SK-N-SH (cell line): ENCODE measurements at regions not wholly inside any gene's neighbourhood (a gene's known extent, or its start where the extent isn't known, plus 50 kb on each side); places are given as distances from the start of the nearest gene placed in this dataset.

Source experiments
- CTCF ChIA-PET: fragments of 300-600, 350-600 bp; formaldehyde crosslinking; extraction: SDS; loops from one replicate; lab custom pipeline; 2021; lab: Yijun Ruan, JAX
- POLR2A ChIA-PET: fragments of 350-600 bp; sonication (Branson Sonifier 250); formaldehyde crosslinking; extraction: SDS; loops from one replicate; lab custom pipeline; 2020; ENCODE audit warnings: antibody characterized with exemption, inconsistent platforms; lab: Yijun Ruan, JAX
- DNase-seq: peaks from one replicate; pipeline ENCODE4 v3.0.0; 2012
- H2AFZ ChIP-seq: fragments of 200-600 bp; sonication (generic); 2 replicates; pipeline ENCODE4 v1.8.1; 2016; ENCODE audit warnings: antibody characterized with exemption, mild to moderate bottlenecking, low read depth
- H3F3A ChIP-seq: fragments of 200-600 bp; sonication (generic); replicated peaks from 2 replicates; pipeline ENCODE3; 2016; ENCODE audit warnings: antibody characterized with exemption, mild to moderate bottlenecking; ENCODE audit not compliant: insufficient read depth
- H3K27ac ChIP-seq, 2 experiments: fragments of 200-500 bp in 1 of 2; fragments of 200-600 bp in 1 of 2; sonication (Bioruptor generic) in 1 of 2; sonication (generic), shearing (Covaris generic) in 1 of 2; 2 replicates each; pipeline versions ENCODE4 v1.5.1 to v1.6.1; 2014 to 2016; ENCODE audit warnings: low read depth in 2 of 2, inconsistent platforms in 1 of 2, low read length in 1 of 2, mild to moderate bottlenecking in 1 of 2, mixed read lengths in 1 of 2
- H3K27me3 ChIP-seq: fragments of 200-600 bp; sonication (generic), shearing (Covaris generic); 2 replicates; pipeline ENCODE4 v1.6.1; 2016; ENCODE audit warnings: mixed run types; ENCODE audit not compliant: insufficient read depth
- H3K36me3 ChIP-seq, 2 experiments: fragments of 200-500 bp in 1 of 2; fragments of 200-600 bp in 1 of 2; sonication (Bioruptor generic) in 1 of 2; sonication (generic) in 1 of 2; replicated peaks in 1 of 2; 2 replicates each; pipeline versions ENCODE3 to v1.5.1; 2014 to 2016; ENCODE audit warnings: low read length in 1 of 2, mild to moderate bottlenecking in 1 of 2; ENCODE audit not compliant: insufficient read depth in 2 of 2, control insufficient read depth in 1 of 2
- H3K4me1 ChIP-seq, 2 experiments: fragments of 200-500 bp in 1 of 2; fragments of 200-600 bp in 1 of 2; sonication (Bioruptor generic) in 1 of 2; sonication (generic), shearing (Covaris generic) in 1 of 2; 2 replicates each; pipeline versions ENCODE4 v1.5.1 to v1.6.1; 2014 to 2016; ENCODE audit warnings: low read depth in 1 of 2, low read length in 1 of 2, mixed run types in 1 of 2; ENCODE audit not compliant: insufficient read depth in 2 of 2, control insufficient read depth in 1 of 2
- H3K4me2 ChIP-seq: fragments of 200-600 bp; sonication (generic), shearing (Covaris generic); 2 replicates; pipeline ENCODE4 v1.6.1; 2017; ENCODE audit warnings: mixed run types
- H3K4me3 ChIP-seq, 2 experiments: fragments of 200-500 bp in 1 of 2; fragments of 200-600 bp in 1 of 2; sonication (Bioruptor generic) in 1 of 2; sonication (generic), shearing (Covaris generic) in 1 of 2; 2 replicates each; pipeline versions ENCODE4 v1.5.1 to v1.8.1; 2014 to 2016; ENCODE audit warnings: low read depth in 2 of 2, inconsistent platforms in 1 of 2, low read length in 1 of 2, mild to moderate bottlenecking in 1 of 2, mixed read lengths in 1 of 2, moderate library complexity in 1 of 2
- H3K79me2 ChIP-seq: fragments of 200-600 bp; sonication (generic); 2 replicates; pipeline ENCODE4 v1.8.1; 2017; ENCODE audit warnings: mild to moderate bottlenecking; ENCODE audit not compliant: insufficient read depth
- H3K9ac ChIP-seq: fragments of 200-600 bp; sonication (generic); 2 replicates; pipeline ENCODE4 v1.6.1; 2017; ENCODE audit warnings: mixed run types
- H3K9me2 ChIP-seq: fragments of 200-600 bp; sonication (generic); 2 replicates; pipeline ENCODE4 v1.6.1; 2017; ENCODE audit warnings: mixed run types
- H3K9me3 ChIP-seq: fragments of 200-600 bp; sonication (generic); 2 replicates; pipeline ENCODE4 v1.6.1; 2017; ENCODE audit warnings: mixed run types, mild to moderate bottlenecking, moderate library complexity
- H4K20me1 ChIP-seq: fragments of 200-600 bp; sonication (generic); 2 replicates; pipeline ENCODE4 v1.6.1; 2017; ENCODE audit warnings: mild to moderate bottlenecking, mixed run types; ENCODE audit not compliant: insufficient read depth
- ELF1 ChIP-seq: IDR thresholded peaks from 2 replicates; pipeline ENCODE4 v1.4.0; 2012
- EP300 ChIP-seq, 2 experiments: IDR thresholded peaks; 2 replicates each; pipeline versions ENCODE4 v1.4.0 to v1.6.1; 2012; ENCODE audit warnings: borderline replicate concordance in 1 of 2, low read depth in 1 of 2, low read length in 1 of 2
- EZH2phosphoT487 ChIP-seq: fragments of 200-600 bp; sonication (generic); IDR thresholded peaks from 2 replicates; pipeline ENCODE4 v1.6.1; 2017; ENCODE audit warnings: low read depth, mixed run types, mild to moderate bottlenecking, antibody characterized with exemption, moderate library complexity, borderline replicate concordance
- FOSL2 ChIP-seq: IDR thresholded peaks from 2 replicates; pipeline ENCODE4 v1.4.0; 2012; ENCODE audit warnings: low read depth, mild to moderate bottlenecking, moderate library complexity, borderline replicate concordance
- FOXJ3 ChIP-seq: sonication (generic); formaldehyde crosslinking; IDR thresholded peaks from 2 replicates; pipeline ENCODE4 v1.5.1; 2020; ENCODE audit warnings: mild to moderate bottlenecking, missing genetic modification reagents
- FOXM1 ChIP-seq: IDR thresholded peaks from 2 replicates; pipeline ENCODE4 v1.4.0; 2012; ENCODE audit warnings: low read depth, mild to moderate bottlenecking
- GABPA ChIP-seq: IDR thresholded peaks from 2 replicates; pipeline ENCODE4 v1.4.0; 2012; ENCODE audit warnings: low read depth, mild to moderate bottlenecking
- JUND ChIP-seq: IDR thresholded peaks from 2 replicates; pipeline ENCODE4 v1.4.0; 2012
- MEF2A ChIP-seq: IDR thresholded peaks from 2 replicates; pipeline ENCODE4 v1.4.0; 2012; ENCODE audit warnings: low read depth, borderline replicate concordance
- NFIC ChIP-seq: IDR thresholded peaks from 2 replicates; pipeline ENCODE4 v1.4.0; 2012; ENCODE audit warnings: borderline replicate concordance
- RCOR1 ChIP-seq: fragments of 150-350 bp; IDR thresholded peaks from 2 replicates; pipeline ENCODE4 v1.6.1; 2017; ENCODE audit warnings: antibody characterized with exemption, low read length
- SIN3A ChIP-seq: IDR thresholded peaks from 2 replicates; pipeline ENCODE4 v1.6.1; 2012; ENCODE audit warnings: low read depth, mild to moderate bottlenecking, low read length, moderate library complexity, borderline replicate concordance
- SMC3 ChIP-seq: IDR thresholded peaks from 2 replicates; pipeline ENCODE4 v1.6.1; 2012; ENCODE audit warnings: low read depth, low read length, improper control_type of control experiment
- TCF12 ChIP-seq: IDR thresholded peaks from 2 replicates; pipeline ENCODE4 v1.4.0; 2012
- TEAD4 ChIP-seq: IDR thresholded peaks from 2 replicates; pipeline ENCODE4 v1.4.0; 2012; ENCODE audit warnings: mild to moderate bottlenecking, borderline replicate concordance; ENCODE audit not compliant: insufficient read depth
- YY1 ChIP-seq: IDR thresholded peaks from 2 replicates; pipeline ENCODE4 v1.4.0; 2012; ENCODE audit warnings: low read depth, mild to moderate bottlenecking
- WGBS: methylation state at CpG from one replicate; pipeline ENCODE4 v1.1.6; 2017; ENCODE audit warnings: low lambda C conversion rate; 5-methylcytosine and 5-hydroxymethylcytosine counted together
- TF ChIP-seq, protein P1 (sequence below): fragments of 150-350 bp; IDR thresholded peaks from 2 replicates; pipeline ENCODE4 v1.6.1; 2017; ENCODE audit warnings: antibody characterized with exemption, low read length, low read depth, borderline replicate concordance
- TF ChIP-seq, protein P2 (sequence below): IDR thresholded peaks from 2 replicates; pipeline ENCODE4; 2012
- TF ChIP-seq, protein P3 (sequence below): fragments of 150-350 bp; IDR thresholded peaks from 2 replicates; pipeline ENCODE4 v1.6.1; 2016; ENCODE audit warnings: mild to moderate bottlenecking, low read depth, low read length
- TF ChIP-seq, protein P4 (sequence below): IDR thresholded peaks from 2 replicates; pipeline ENCODE4 v1.4.0; 2012; ENCODE audit warnings: low read depth, borderline replicate concordance

DNA sequence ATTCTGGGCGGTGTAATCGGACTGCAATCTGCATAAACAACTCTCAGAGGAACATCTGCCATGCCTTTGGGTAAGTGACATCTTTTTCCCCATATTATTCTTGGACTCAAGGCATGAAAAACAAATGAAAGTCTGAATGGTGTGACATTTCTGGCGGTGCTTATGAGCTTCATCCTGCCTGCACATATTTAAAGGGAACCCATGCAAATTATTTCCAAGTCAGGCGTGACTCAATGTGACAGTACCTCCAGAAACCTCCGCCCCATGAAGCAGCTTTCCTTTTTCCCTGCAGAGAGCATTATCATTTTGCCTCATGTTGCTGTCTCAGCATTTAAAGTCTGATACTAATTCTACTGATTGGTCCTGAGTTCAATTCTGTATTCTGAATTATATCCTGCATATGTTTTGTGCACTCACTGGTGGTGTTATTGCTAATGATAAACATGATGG is 585.4 kb downstream of the SNAPC1 start:
- Histone ChIP-seq H4K20me1 (no peaks in the 10 kb centered on the region), H3K9me3 (0 out of 2 replicates have a peak, but pooled peaks cover 6% of the 10 kb centered on the region), H3K9ac (no peak overlapping the region), H2AFZ (no peak overlapping the region), H3K27ac (no peak overlapping the region), H3K79me2 (no peaks in the 10 kb centered on the region), H3K36me3 (no peaks in the 10 kb centered on the region), H3K4me2 (no peak overlapping the region), H3K4me1 (no peaks in the 10 kb centered on the region), H3F3A (no peaks in the 10 kb centered on the region), H3K4me3 (no peak overlapping the region), H3K27me3 (no peaks in the 10 kb centered on the region), H3K9me2 (no peaks in the 10 kb centered on the region)
- ChIA-PET POLR2A (no interaction called here), CTCF (no interaction called here)
- 15% methylated on average over 5 of the region's 5 CpGs for WGBS
- DNase-seq, result no peak
- TF ChIP-seq, protein P1, sequence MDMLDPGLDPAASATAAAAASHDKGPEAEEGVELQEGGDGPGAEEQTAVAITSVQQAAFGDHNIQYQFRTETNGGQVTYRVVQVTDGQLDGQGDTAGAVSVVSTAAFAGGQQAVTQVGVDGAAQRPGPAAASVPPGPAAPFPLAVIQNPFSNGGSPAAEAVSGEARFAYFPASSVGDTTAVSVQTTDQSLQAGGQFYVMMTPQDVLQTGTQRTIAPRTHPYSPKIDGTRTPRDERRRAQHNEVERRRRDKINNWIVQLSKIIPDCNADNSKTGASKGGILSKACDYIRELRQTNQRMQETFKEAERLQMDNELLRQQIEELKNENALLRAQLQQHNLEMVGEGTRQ, result no peak
- TF ChIP-seq NFIC (no peak), SMC3 (no peak), FOSL2 (no peak), RCOR1 (no peak), TCF12 (no peak), FOXJ3 (no peak), FOXM1 (no peak), TEAD4 (no peak), SIN3A (no peak), ELF1 (no peak), YY1 (no peak), EP300 (IDR thresholded peaks at IDR 0.05; ENCODE audit: borderline replicate concordance in 1 of 2, low read depth in 1 of 2, low read length in 1 of 2) (no peak), EZH2phosphoT487 (no peak), GABPA (no peak)
- TF ChIP-seq, protein P2, sequence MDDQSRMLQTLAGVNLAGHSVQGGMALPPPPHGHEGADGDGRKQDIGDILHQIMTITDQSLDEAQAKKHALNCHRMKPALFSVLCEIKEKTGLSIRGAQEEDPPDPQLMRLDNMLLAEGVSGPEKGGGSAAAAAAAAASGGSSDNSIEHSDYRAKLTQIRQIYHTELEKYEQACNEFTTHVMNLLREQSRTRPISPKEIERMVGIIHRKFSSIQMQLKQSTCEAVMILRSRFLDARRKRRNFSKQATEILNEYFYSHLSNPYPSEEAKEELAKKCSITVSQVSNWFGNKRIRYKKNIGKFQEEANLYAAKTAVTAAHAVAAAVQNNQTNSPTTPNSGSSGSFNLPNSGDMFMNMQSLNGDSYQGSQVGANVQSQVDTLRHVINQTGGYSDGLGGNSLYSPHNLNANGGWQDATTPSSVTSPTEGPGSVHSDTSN, result no peak
- TF ChIP-seq, protein P3, sequence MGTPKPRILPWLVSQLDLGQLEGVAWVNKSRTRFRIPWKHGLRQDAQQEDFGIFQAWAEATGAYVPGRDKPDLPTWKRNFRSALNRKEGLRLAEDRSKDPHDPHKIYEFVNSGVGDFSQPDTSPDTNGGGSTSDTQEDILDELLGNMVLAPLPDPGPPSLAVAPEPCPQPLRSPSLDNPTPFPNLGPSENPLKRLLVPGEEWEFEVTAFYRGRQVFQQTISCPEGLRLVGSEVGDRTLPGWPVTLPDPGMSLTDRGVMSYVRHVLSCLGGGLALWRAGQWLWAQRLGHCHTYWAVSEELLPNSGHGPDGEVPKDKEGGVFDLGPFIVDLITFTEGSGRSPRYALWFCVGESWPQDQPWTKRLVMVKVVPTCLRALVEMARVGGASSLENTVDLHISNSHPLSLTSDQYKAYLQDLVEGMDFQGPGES, result no peak
- TF ChIP-seq, all 33 proteins: peak for 0

DNA sequence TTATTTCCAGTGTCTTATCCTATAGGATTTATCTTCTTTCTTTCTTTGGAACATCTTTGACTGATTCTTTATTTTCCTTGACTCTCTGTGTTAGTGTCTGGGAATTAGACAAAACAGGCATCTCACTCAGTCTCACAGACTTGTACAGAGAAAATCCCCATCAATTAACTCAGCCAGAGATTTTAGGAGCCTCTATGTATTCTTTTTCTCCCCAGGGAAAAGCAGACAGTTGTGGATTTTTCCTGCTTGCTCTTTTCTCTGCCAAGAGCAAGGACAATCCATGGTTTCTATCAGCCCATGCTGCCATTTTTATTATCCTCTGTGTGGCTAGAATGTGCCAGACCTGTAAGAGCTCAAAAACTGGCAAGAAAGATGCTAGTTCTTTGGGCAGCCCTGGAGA is 595.1 kb downstream of the SNAPC1 start:
- no peak overlapping the region for H3K27ac ChIP-seq
- H3K4me3 ChIP-seq, result no peak overlapping the region
- DNase-seq, result no peak
- ChIA-PET POLR2A (no interaction called here), CTCF (no interaction called here)
- no peaks in the 10 kb centered on the region for H3F3A ChIP-seq
- H3K9me3 ChIP-seq, result peaks cover 14% of the 10 kb centered on the region
- TF ChIP-seq, protein P4, sequence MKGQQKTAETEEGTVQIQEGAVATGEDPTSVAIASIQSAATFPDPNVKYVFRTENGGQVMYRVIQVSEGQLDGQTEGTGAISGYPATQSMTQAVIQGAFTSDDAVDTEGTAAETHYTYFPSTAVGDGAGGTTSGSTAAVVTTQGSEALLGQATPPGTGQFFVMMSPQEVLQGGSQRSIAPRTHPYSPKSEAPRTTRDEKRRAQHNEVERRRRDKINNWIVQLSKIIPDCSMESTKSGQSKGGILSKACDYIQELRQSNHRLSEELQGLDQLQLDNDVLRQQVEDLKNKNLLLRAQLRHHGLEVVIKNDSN, result no peak
- TF ChIP-seq JUND (no peak), MEF2A (no peak)
- no peaks in the 10 kb centered on the region for H3K36me3 ChIP-seq
- no peak overlapping the region for H3K9ac ChIP-seq
- H3K27me3 ChIP-seq, result no peaks in the 10 kb centered on the region
- H4K20me1 ChIP-seq, result no peaks in the 10 kb centered on the region
- no peak overlapping the region for H2AFZ ChIP-seq
- no peaks in the 10 kb centered on the region for H3K4me1 ChIP-seq
- H3K4me2 ChIP-seq, result no peak overlapping the region
- no peaks in the 10 kb centered on the region for H3K79me2 ChIP-seq
- no peaks in the 10 kb centered on the region for H3K9me2 ChIP-seq
